ENCODE measurements at regions not wholly inside any gene's neighbourhood (a gene's known extent, or its start where the extent isn't known, plus 50 kb on each side); places are given as distances from the start of the nearest gene placed in this dataset.

DNA sequence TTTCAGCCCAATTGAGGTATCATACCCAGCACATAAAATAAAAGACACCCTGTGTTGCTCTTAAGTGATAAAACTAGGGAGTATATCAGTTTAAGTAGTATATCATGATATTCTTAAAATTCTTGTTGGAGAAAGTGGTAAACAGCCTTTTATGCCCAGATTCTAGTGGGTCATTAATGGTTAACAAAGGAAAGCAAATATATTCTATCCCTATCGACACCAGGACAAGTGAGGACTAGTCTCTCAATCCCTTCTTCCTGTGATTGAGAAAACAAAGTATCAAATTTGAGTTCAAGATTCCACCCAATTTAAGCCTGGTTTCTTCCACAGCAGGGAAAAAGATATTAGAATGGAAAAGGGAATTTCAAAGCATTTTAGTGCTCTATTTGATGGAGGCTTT, 142.4 kb upstream of the IL12A start:
- TF ChIP-seq, protein P1, sequence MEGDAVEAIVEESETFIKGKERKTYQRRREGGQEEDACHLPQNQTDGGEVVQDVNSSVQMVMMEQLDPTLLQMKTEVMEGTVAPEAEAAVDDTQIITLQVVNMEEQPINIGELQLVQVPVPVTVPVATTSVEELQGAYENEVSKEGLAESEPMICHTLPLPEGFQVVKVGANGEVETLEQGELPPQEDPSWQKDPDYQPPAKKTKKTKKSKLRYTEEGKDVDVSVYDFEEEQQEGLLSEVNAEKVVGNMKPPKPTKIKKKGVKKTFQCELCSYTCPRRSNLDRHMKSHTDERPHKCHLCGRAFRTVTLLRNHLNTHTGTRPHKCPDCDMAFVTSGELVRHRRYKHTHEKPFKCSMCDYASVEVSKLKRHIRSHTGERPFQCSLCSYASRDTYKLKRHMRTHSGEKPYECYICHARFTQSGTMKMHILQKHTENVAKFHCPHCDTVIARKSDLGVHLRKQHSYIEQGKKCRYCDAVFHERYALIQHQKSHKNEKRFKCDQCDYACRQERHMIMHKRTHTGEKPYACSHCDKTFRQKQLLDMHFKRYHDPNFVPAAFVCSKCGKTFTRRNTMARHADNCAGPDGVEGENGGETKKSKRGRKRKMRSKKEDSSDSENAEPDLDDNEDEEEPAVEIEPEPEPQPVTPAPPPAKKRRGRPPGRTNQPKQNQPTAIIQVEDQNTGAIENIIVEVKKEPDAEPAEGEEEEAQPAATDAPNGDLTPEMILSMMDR (IDR thresholded peaks at IDR 0.05) = no peak
- TF ChIP-seq POLR2A (IDR thresholded peaks at IDR 0.05) = no peak
